ENCODE measurements at regions not wholly inside any gene's neighbourhood (a gene's known extent, or its start where the extent isn't known, plus 50 kb on each side); places are given as distances from the start of the nearest gene placed in this dataset.

DNA sequence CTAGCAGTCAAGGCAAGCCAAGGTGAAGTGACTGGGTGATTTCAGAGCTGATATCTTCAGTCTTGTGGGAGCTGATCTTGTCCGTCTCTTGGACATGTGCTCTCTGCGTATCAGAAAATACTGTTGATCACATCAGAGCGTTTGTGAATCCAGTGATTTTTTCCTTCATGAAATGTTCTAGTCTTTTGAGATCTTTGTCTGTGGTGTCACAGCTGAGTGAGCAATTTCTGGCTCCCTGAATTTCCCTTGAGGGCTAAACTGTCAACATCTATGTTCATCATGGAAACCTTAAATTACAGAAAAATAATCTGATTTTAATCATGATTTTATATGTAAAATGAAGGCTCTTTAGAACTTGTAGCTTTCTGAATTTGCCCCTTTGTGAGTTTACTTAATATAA lies 432.0 kb downstream of the CCDC85A start:
- TF ChIP-seq, protein P1, sequence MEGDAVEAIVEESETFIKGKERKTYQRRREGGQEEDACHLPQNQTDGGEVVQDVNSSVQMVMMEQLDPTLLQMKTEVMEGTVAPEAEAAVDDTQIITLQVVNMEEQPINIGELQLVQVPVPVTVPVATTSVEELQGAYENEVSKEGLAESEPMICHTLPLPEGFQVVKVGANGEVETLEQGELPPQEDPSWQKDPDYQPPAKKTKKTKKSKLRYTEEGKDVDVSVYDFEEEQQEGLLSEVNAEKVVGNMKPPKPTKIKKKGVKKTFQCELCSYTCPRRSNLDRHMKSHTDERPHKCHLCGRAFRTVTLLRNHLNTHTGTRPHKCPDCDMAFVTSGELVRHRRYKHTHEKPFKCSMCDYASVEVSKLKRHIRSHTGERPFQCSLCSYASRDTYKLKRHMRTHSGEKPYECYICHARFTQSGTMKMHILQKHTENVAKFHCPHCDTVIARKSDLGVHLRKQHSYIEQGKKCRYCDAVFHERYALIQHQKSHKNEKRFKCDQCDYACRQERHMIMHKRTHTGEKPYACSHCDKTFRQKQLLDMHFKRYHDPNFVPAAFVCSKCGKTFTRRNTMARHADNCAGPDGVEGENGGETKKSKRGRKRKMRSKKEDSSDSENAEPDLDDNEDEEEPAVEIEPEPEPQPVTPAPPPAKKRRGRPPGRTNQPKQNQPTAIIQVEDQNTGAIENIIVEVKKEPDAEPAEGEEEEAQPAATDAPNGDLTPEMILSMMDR (IDR thresholded peaks at IDR 0.05) = no peak
- TF ChIP-seq POLR2A (IDR thresholded peaks at IDR 0.05) = no peak
